HCT116 (cell line): ENCODE measurements at regions not wholly inside any gene's neighbourhood (a gene's known extent, or its start where the extent isn't known, plus 50 kb on each side); places are given as distances from the start of the nearest gene placed in this dataset.

Experiments
- CTCF ChIP-seq, 3 experiments: fragments of 200-600 bp in 1 of 3; sonication (generic) in 1 of 3; IDR thresholded peaks in 2 of 3; conservative IDR thresholded peaks in 1 of 3; 2 replicates each; pipeline ENCODE4 v1.5.1; 2012 to 2017; ENCODE audit warnings: low read depth in 2 of 3, low read length in 2 of 3, antibody characterized with exemption in 1 of 3, borderline replicate concordance in 1 of 3, control low read depth in 1 of 3, mild to moderate bottlenecking in 1 of 3, mixed read lengths in 1 of 3, mixed run types in 1 of 3, moderate library complexity in 1 of 3; ENCODE audit not compliant: insufficient read depth in 1 of 3
- EZH2 ChIP-seq: fragments of 200-600 bp; sonication (generic); IDR thresholded peaks from 2 replicates; pipeline ENCODE4 v1.6.1; 2017; ENCODE audit warnings: antibody characterized with exemption, mixed run types
- EZH2phosphoT487 ChIP-seq: fragments of 200-600 bp; IDR thresholded peaks from 2 replicates; pipeline ENCODE4 v1.6.1; 2018; ENCODE audit warnings: antibody characterized with exemption, borderline replicate concordance
- MAX ChIP-seq: IDR thresholded peaks from 2 replicates; pipeline ENCODE4 v1.6.1; 2012
- POLR2A ChIP-seq: IDR thresholded peaks from 2 replicates; pipeline ENCODE4 v1.7.0; 2011; ENCODE audit warnings: borderline replicate concordance; ENCODE audit not compliant: insufficient read depth, insufficient read length; ENCODE audit errors: extremely low read depth
- SP1 ChIP-seq: IDR thresholded peaks from 2 replicates; pipeline ENCODE4 v1.6.1; 2012; ENCODE audit warnings: low read depth
- YY1 ChIP-seq: IDR thresholded peaks from 2 replicates; pipeline ENCODE4 v1.6.1; 2011; ENCODE audit warnings: low read length, low read depth, moderate library complexity, mild to moderate bottlenecking; ENCODE audit not compliant: insufficient replicate concordance; ENCODE audit errors: extremely low read depth
- ZFX ChIP-seq: fragments of 450-650 bp; IDR thresholded peaks from 2 replicates; pipeline ENCODE4 v1.6.1; 2017

- TF ChIP-seq CTCF (IDR thresholded peaks at IDR 0.05 in 2 of 3, conservative IDR thresholded peaks at IDR 0.05 in 1 of 3; ENCODE audit: borderline replicate concordance in 1 of 3, insufficient read depth in 1 of 3, low read depth in 2 of 3, low read length in 2 of 3) = no peak
- no peak for TF ChIP-seq MAX
- TF ChIP-seq POLR2A = no peak
- no peak for TF ChIP-seq EZH2phosphoT487
- no peak for TF ChIP-seq SP1
- TF ChIP-seq EZH2 = no peak
- no peak for TF ChIP-seq YY1
- TF ChIP-seq ZFX = no peak
Measured at GRCh38 chr16:85555719-85556455, 57.2 kb upstream of the GSE1 start.
